Left lung (tissue), 4 donors: ENCODE measurements at regions not wholly inside any gene's neighbourhood (a gene's known extent, or its start where the extent isn't known, plus 50 kb on each side); places are given as distances from the start of the nearest gene placed in this dataset.

Experiments used
- ATAC-seq: fragments of 200-7000 bp; cut with Tn5 transposase; one replicate; pipeline ENCODE4 v1.9.1; 2020; ENCODE audit warnings: moderate library complexity
- DNase-seq, 4 donors: peaks; one replicate each; pipeline ENCODE4 v3.0.0-alpha.2; 2013 to 2020
- H3K27ac ChIP-seq, 2 donors: fragments of 200-600 bp; sonication (generic) in 1 of 2; one replicate each; pipeline versions ENCODE4 v1.5.0 to v1.8.0; 2020 to 2021
- H3K27me3 ChIP-seq, 2 donors: fragments of 200-600 bp; sonication (generic) in 1 of 2; one replicate each; pipeline versions ENCODE4 v1.5.0 to v1.8.0; 2020 to 2021
- H3K36me3 ChIP-seq, 2 donors: fragments of 200-600 bp; sonication (generic) in 1 of 2; one replicate each; pipeline versions ENCODE4 v1.5.0 to v1.8.0; 2020 to 2021
- H3K4me1 ChIP-seq, 2 donors: fragments of 200-600 bp; one replicate each; pipeline ENCODE4 v1.8.0; 2021
- H3K4me3 ChIP-seq, 2 donors: fragments of 200-600 bp; sonication (generic) in 1 of 2; one replicate each; pipeline versions ENCODE4 v1.5.0 to v1.8.0; 2020 to 2021; ENCODE audit warnings: mild to moderate bottlenecking in 1 of 2
- H3K9me3 ChIP-seq, 2 donors: fragments of 200-600 bp; sonication (generic) in 1 of 2; one replicate each; pipeline versions ENCODE4 v1.5.0 to v1.8.0; 2020 to 2021
- intact Hi-C, 2 donors: fragments of 100-400 bp; cut with DNase I; formaldehyde crosslinking; loops; one replicate each; pipeline versions ENCODE4 v1.11.2 to v1.14.2; 2022
- TF ChIP-seq, protein P1 (sequence below), 2 donors: fragments of 200-600 bp; sonication (generic) in 1 of 2; IDR thresholded peaks; one replicate each; pipeline versions ENCODE4 v1.5.0 to v1.8.0; 2021; ENCODE audit warnings: antibody characterized with exemption in 2 of 2
- donor health status: DM: no; HTN: yes; CAD: no.
- donor health status: DM: no; HTN: no; CAD: no.

DNA sequence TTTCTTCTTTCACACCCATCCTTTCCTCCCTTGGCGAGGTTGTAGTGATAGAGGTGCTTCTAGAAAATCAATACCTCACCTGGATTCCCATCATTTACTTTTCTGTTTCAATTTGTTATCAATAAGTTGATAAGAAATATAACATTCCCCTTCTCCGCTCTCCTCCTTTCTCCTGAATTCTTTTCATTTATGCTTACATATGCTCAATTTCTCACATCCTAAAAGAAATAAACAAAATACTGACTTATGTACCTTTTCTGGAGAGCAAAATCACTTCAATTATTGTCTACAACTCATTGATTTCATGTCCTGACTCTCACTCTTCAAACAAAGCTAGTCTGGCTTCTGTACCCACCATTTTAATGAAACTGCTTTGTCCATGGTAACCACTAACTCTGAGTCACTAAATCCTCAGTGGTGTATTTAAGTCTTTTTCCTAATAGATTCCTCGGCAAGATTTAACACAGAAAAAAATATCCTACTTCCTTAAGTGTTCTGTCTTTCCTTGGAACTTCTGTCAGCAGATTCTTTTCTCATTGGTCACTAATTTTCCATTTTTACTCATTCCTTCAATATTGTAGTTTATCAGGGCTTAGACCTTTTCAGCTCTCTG is 289.6 kb downstream of the RFPL4B start:
- TF ChIP-seq, protein P1, sequence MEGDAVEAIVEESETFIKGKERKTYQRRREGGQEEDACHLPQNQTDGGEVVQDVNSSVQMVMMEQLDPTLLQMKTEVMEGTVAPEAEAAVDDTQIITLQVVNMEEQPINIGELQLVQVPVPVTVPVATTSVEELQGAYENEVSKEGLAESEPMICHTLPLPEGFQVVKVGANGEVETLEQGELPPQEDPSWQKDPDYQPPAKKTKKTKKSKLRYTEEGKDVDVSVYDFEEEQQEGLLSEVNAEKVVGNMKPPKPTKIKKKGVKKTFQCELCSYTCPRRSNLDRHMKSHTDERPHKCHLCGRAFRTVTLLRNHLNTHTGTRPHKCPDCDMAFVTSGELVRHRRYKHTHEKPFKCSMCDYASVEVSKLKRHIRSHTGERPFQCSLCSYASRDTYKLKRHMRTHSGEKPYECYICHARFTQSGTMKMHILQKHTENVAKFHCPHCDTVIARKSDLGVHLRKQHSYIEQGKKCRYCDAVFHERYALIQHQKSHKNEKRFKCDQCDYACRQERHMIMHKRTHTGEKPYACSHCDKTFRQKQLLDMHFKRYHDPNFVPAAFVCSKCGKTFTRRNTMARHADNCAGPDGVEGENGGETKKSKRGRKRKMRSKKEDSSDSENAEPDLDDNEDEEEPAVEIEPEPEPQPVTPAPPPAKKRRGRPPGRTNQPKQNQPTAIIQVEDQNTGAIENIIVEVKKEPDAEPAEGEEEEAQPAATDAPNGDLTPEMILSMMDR (IDR thresholded peaks at IDR 0.05), result no peak
- H3K27ac ChIP-seq, result no peak overlapping the region
- no peak for ATAC-seq
- DNase-seq, result no peak
- H3K4me1 ChIP-seq, result no peaks in the 10 kb centered on the region
- no peak overlapping the region for H3K4me3 ChIP-seq
- no peaks in the 10 kb centered on the region for H3K9me3 ChIP-seq
- no peaks in the 10 kb centered on the region for H3K36me3 ChIP-seq
- intact Hi-C loops, result no loop called here
- no peaks in the 10 kb centered on the region for H3K27me3 ChIP-seq

DNA sequence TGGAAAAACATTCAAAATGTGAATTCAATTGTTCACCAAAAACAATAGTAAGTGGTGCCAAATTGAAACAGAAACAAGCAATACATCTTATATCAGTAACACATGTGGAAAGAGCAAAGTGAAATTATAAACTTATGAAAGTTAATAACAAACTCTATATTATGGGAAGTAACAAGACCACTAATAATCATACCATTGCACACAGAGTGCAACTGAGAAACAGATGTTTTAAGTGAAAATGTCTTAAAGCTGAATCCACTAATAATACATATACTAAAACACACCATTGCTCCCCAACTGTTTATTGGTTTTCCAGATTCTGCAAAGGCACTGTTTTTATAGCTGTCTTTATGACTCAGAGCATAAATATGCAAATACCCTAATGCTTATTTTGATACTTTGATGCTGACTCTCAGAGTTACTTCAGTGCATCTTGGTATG is 292.3 kb downstream of the RFPL4B start:
- TF ChIP-seq, protein P1 (IDR thresholded peaks at IDR 0.05), result no peak
- intact Hi-C loops, result no loop called here
- no peak for DNase-seq
- Histone ChIP-seq H3K27ac (no peak overlapping the region), H3K27me3 (no peaks in the 10 kb centered on the region), H3K9me3 (no peaks in the 10 kb centered on the region), H3K4me3 (no peak overlapping the region), H3K4me1 (no peaks in the 10 kb centered on the region), H3K36me3 (no peaks in the 10 kb centered on the region)
- ATAC-seq, result no peak

DNA sequence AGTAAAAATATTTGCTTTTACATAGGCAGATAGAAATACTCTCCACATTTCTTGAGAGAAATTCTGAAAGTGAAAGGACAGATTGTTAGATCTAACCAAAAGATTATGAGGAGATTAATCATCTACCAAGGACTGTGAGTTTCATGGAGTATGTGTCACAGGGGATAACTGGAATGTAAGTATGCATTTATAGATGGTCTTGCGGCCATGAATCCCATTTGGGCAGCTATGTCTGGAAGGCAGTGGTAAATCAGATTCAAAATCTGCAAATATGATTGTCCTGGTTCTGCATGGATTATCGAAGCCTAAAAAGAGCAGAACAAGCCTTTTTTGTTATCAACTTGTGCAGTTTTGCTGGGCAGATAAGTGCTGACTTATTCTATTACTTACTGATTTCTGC is 293.8 kb downstream of the RFPL4B start:
- Histone ChIP-seq H3K4me3 (no peak overlapping the region), H3K27me3 (no peaks in the 10 kb centered on the region), H3K27ac (no peak overlapping the region), H3K36me3 (no peaks in the 10 kb centered on the region), H3K9me3 (no peaks in the 10 kb centered on the region), H3K4me1 (no peaks in the 10 kb centered on the region)
- TF ChIP-seq, protein P1 (IDR thresholded peaks at IDR 0.05), result no peak
- intact Hi-C loops, result no loop called here
- ATAC-seq (no peak), DNase-seq (no peak)

DNA sequence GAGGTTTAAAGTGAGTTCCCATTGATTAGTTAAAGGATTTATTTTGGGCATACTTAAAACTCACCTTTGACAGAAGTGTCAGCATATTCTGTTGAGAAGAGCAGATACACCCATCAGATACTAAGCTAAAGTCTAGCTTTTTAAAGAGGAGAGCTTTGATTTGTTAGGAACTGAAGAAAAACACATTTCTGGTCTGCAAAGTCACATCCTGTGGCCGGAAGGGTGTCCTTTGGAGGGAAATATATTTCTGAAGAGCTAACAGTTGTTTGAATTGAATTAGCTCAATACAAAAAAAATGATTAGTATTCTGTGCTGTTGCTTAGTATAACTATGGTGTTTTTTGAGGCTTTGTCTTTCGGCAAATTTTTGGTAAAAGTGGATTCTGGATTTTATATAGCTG is 302.7 kb downstream of the RFPL4B start:
- intact Hi-C loops, result no loop called here
- H3K27me3 ChIP-seq, result no peaks in the 10 kb centered on the region
- H3K4me1 ChIP-seq, result no peaks in the 10 kb centered on the region
- no peak overlapping the region for H3K27ac ChIP-seq
- H3K9me3 ChIP-seq, result no peaks in the 10 kb centered on the region
- TF ChIP-seq, protein P1 (IDR thresholded peaks at IDR 0.05), result no peak
- DNase-seq (no peak), ATAC-seq (no peak)
- H3K4me3 ChIP-seq, result no peak overlapping the region
- no peaks in the 10 kb centered on the region for H3K36me3 ChIP-seq

DNA sequence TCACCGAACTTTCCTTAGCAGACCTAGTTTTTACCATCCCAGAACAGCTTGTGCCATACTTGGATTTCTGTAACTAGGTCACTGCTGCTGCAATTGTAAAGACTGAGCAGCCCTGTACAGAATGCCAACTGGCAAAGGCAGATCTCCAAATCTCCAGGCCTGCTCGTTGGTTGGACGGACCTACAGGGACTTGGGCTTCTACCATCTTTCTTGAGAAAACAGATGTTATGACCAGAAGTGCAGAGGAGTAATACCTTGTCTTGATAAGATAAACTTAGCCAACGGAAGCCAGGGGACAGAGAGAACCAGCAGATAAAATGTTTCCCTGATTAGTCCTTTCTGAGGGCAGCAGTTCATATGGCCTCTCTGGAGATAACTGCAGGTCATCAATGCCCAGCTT is 304.1 kb downstream of the RFPL4B start:
- intact Hi-C loops, result no loop called here
- ATAC-seq, result no peak
- no peaks in the 10 kb centered on the region for H3K27me3 ChIP-seq
- no peak overlapping the region for H3K27ac ChIP-seq
- no peaks in the 10 kb centered on the region for H3K4me1 ChIP-seq
- H3K4me3 ChIP-seq, result no peak overlapping the region
- no peaks in the 10 kb centered on the region for H3K36me3 ChIP-seq
- DNase-seq, result no peak
- no peaks in the 10 kb centered on the region for H3K9me3 ChIP-seq
- TF ChIP-seq, protein P1 (IDR thresholded peaks at IDR 0.05), result no peak
